ENCODE measurements at regions not wholly inside any gene's neighbourhood (a gene's known extent, or its start where the extent isn't known, plus 50 kb on each side); places are given as distances from the start of the nearest gene placed in this dataset.
A peak's percentile ranks its signal among the peaks of the same experiment; 100 is the strongest.
"Not testable (repeated sequence)": the region's sequence is repeated elsewhere in the genome, so short reads cannot be mapped to it uniquely, and the experiment has no call there.

DNA sequence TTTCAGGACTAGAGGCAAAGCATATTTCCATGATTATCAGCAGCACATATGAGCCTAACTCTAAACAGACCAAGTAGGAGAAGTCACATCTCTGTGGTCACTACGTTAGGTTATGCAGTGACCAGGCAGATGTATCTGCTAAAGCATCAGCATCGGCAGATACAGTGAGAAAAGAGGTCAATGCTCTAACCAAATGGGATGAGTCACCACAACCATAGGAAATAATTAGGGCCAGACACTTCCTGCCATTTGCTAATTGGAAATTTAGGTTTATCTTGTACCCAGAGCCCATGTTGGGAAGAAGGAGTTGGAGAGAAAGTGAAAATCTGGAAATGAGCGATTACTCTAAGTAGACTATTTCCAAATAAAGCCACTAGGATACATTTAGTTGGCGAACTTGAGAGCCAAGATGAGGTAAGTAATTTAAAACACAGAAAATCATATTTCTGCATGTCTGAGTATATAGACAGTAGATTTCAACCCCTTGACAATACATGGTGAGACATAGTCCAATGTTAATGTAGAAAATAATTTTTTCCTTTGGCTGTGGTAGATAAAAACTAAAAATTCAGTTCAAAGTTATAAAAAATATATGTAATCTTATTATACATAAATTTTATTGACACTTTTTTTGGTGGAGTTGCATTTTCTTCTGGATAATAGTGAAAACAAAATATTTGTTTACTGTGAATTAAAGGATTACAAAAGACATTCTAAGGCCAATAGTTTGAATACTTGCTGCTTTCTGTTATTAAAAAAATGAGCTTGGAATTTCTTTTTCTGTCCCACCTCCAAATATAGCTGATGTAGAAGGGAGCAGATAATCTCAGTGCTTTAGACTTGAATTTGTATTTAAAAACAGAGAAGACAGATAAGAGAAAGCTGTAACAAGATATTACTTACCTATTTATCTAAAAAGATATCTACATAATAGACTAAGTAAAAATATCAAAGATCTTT lies 104.4 kb upstream of the CSNK1A1L start:
- no peak for DNase-seq

DNA sequence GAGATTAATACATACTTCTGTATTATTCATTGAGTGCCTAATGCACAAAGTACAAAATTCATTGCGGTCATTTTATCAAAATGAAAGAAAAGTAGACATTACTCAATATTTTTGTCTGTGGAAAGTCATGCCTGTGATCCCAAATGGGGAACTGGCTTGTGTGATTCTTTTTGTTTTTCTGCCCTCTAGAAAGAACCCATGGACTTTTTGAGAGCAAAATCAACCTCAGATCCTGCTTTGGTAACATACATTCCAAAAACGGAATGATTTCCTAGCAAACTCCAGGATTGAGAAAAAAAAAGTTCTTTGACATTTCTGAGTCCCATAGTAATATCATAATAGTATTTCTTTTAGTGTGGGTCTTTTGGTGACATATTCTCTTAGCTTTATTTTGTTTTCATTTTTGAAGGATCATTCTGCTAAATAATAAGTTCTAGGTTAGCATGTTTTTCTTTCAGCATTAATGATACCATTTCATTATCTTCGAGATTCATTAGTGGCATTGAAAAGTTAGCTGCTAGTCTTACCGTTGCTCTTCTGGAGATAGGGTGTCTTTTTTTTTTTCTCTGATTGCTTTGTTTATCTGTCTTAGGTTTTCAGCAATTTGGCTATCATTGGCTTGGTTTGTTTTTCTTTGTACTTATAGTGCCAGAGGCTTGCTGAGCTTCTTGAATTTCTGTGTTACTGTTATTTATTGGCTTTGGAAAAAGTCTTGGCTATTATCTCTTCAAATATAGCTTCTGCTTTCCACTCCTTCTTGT lies 102.4 kb upstream of the CSNK1A1L start:
- no peak for DNase-seq

DNA sequence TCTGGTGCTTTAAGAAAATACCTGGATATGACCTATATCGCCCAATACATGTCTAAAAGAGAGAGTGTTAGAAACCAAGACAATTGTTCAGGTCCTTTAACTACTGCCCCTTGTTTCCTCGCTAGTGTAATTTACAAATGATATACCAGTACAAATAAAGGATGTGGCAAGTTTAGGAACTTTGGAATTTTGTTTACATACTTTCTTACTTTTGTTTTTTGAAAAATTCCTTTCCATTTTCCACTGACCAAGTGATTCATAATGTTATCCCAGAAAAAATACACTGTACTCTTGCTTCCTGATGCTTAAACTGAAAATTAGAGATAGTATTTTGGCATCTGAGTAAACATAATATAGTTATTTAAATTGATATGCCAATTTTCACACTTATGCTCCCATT lies 96.8 kb upstream of the CSNK1A1L start:
- no peak for DNase-seq

DNA sequence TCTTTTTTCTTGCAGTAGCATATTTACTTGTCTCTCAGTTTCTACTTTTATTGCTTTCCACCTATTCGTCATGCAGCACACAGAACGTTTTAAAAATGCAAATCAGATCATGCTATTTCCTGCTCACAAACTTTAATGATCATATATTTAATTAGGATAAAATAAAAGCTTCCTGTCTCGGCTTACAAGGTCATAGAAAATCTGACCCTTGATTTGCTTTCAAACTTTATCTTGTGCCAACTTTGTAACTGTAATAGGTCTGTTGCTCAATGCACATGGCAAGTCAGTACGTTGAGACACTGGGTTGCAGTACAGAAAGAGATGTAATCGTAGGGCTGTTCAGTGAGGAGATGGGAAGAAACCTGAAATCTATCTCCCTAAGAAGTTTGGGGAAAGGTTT lies 95.6 kb upstream of the CSNK1A1L start:
- DNase-seq, result no peak

DNA sequence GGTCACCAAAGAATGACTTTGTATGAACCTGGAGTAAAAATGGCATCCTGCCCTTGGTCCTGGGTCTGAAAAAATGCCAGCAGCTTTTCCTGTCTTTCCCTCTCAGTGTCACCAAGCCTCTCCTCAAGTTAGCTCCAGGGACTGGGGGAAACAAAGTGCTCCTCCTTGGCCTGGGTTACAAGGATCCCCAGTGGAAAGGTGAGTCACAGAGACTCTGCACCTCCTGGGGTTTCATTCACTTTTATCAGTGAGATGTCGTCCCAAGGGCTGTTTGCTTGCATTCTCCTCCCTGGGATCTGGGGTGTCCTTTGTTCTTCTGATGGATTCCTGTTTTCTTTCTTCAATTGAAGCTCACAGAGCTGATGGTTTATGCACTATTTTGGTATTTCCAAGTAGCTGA lies 93.2 kb upstream of the CSNK1A1L start:
- DNase-seq, result no peak

DNA sequence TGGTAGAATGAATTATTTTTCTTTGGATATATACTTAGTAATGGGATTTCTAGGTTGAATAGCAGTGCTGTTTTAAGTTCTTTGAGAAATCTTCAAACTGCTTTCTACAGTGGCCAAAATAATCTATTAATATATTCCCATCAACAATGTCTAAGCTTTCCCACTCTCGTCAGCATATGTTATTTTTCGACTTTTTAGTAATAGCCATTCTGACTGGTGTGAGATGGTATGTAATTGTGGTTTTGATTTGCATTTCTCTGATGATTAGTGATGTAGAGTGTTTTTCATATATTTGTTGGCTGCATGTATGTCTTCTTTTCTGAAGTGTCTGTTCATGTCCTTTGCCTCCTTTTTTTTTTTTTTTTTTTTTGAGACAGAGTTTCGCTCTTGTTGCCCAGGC lies 90.2 kb upstream of the CSNK1A1L start:
- DNase-seq, result no peak

DNA sequence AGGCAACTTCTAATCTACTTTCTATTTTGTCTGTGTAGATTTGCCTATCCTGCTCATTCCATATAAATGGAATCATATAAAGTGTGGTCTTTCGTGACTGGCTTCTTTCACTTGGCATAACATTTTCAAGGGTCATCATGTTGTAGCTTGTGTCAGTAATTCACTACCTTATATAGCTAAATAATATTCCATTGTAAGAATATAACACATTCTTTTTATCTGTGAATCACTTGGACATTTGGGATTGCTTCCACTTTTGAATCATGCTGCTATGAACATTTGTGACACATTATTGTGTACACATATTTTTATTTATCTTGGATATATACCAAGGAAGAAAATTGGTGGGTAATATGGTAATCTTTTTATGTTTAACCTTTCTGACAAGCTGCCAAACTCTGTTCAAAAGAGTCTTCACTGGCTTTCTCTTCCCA lies 89.0 kb upstream of the CSNK1A1L start:
- DNase-seq, result peak; percentile 94

DNA sequence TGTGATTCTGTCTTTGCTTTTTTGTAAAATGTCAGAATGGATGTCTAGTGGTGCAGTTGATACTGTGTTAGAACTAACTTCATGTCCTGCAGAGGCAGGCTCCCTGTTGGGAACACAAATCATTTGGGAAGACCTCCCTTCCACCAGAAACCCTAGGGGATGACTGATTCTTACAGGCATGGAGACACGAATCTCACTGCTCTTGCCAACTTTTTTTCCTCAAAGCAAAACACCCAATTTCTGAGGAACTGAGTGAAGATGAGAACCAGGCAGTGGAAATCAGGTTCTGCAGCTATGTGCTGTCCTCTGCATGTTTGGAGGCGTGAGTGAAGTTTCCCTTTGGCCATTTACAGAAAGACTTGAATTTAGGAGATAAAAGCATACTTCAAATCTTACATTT lies 87.5 kb upstream of the CSNK1A1L start:
- DNase-seq, result no peak

DNA sequence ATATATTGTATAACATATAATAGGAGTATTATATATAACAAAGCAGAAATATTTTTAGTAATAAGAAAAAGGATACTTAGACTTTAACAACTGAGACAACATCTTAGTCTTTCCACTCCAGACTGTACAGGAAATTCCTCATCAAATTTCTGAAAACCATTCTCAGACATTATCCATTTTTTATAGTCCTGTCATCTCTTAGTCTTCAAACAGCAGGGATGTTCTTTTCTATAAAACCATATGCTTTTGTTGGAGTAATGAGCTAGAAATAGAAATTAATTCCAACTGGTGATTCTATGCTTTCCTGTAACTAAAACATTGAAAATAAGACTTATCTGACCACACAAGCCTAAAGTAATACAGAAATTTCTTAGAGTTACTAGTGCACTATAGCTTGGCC lies 82.2 kb upstream of the CSNK1A1L start:
- DNase-seq, result no peak

DNA sequence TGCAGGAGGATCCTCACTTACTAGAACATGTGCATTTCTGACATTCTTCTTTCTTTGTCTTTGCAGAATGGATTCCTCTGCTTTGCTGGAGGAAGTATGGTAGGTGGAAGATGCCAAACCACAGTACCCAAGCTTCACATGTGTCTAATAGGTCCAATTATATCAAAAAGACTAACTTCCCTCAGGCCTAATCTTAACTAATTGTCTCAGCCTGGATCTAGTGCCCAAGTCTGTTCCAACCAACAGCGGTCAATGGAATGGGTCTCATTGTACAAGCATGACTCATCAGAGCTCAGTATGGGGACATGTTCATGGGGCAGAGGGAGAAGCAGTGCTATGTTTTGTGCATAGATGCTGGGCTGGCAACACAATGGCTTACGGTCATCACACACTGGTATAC lies 81.6 kb upstream of the CSNK1A1L start:
- no peak for DNase-seq

DNA sequence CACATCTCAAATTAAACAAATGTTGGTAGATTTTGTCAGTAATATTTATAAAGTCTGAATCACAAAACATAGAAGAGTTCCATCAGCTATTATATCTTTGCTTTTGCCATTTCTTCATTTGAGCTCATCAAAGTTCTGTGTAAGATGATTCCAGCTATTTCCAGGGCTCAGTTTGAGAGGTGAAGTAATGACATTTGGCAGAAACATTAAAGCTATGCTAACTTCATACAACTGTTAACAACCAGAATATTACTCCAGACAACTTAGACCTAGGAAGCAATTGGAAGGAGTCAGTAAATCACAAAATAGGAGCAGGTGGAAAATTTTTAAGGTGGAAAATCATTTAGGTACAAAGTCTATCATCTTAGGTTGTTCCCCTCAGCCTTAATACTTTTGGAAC lies 76.2 kb upstream of the CSNK1A1L start:
- no peak for DNase-seq

DNA sequence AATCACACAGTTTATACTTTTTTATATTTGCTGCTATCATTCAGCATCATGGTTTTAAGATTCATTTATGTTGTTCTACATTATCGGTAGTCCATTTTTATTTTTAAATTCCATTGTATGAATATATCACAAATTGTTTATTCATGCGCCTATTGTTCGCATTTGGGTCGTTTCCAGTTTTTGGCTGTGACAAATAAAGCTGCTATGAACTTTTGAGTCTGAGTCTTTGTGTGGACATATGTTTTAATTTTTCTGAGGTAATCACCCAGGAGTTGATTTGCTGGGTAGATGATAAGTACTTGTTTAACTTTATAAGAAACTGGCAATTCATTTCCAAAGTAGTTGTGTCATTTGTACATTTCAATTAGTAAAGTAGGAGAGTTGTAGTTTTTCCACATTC lies 74.2 kb upstream of the CSNK1A1L start:
- DNase-seq, result no peak

DNA sequence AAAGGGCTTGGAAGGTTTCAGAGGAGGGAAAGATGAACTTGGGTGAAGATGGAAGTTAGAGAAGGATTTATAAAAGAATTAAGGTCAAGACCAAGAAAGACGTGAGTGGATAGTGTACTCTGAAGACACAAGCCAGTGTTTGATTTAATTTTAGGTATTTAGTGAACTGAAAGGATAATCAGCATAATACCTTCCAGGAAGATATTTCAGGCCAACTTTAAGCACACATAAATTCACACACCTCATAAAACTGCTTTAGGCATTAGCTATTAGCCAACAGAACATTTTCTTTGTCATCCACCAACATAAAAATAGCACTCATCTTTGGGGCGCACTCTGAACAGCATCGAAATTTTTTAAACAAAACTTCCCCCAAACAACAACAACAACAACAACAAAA lies 71.7 kb upstream of the CSNK1A1L start:
- DNase-seq, result no peak

DNA sequence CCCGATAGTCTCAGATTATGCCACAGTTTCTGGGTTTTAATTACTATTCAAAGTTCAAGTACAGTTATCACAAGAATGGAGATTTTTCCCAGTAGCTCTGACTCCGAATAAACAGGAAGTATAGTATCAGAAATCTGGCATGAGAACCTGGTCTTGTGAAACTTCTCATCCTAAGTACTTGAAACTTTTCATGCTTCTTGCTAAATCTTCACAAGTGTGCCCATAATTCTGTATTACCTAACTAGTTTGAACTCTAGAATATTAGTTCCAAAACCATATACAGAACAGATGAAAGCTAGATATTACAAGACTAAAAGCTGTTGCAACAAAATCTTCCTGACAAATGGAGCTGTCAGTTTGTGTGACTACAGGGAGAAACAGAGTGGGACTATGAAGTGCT lies 70.5 kb upstream of the CSNK1A1L start:
- no peak for DNase-seq

DNA sequence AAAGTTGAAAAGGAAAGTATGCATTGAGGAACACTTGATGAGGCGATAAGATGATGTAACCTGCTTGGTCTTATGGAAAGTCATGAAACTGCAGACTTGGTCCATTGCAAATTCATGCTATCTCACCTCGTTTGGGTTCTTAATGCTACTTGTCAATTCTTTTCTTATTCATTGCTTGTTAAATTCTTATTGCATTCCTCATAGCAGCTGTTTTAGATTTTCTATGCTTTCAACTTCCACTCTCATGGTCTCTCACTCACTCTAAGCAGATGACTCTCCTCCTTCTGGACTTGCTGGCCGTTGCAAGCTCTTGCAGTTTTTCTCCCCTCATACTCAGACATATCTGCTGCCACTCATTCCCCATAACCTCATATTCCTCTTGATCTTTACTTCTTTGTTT lies 67.8 kb upstream of the CSNK1A1L start:
- no peak for DNase-seq

DNA sequence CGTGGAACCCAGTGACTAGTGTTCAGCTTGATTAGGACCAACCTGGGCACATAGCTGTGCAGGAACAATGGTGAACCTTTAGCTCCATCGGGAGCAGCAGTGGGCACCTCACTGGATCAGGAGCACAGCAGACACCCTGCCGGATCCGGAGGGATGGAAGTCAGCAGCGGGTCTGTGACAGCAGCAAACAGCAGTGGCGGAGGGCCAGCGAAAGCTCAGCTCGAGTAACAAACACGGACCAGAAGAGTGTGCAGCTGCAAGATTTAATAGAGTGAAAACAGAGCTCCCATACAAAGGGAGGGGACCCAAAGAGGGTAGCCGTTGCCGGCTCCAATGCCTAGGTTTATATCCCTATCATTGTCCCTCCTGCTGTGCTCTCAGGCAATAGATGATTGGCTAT lies 66.8 kb upstream of the CSNK1A1L start:
- not testable (repeated sequence) for DNase-seq

DNA sequence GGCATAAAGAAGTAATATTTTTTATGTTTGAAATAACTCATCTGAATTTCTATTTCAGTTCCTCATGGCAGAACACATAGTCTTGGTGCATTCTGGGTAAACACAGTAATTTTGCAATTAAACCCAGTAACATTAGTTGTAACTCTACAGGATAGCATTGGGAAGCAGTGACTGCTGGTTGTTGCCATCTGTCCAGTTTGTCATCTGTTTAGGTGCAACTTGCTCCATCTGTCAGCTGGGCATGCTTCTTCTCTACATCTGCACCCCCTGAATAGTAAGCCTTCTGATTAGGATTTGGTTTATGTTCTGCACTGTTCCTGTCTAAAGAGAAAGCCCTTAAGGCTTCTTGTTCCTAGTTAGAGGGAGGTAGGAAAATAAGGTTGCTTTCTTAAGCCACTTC lies 63.5 kb upstream of the CSNK1A1L start:
- DNase-seq, result no peak

DNA sequence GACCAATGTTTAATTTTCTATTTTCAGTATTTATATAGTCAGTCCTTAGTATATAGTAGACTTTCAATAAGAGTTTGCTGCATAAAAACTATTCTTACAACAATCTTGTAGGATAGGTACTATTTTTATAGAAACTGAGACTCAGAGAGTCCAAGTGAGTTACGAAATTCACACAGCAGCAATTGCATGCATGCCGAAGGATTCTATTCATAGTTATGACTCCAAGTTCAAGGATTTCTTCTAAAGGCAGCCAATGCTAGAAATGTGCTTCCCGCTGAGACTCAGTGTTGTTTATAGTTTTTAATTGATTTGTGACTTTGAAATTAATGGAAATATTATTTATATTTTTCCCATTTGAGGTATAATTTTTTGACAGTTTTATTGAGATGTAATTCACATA lies 62.7 kb upstream of the CSNK1A1L start:
- no peak for DNase-seq

DNA sequence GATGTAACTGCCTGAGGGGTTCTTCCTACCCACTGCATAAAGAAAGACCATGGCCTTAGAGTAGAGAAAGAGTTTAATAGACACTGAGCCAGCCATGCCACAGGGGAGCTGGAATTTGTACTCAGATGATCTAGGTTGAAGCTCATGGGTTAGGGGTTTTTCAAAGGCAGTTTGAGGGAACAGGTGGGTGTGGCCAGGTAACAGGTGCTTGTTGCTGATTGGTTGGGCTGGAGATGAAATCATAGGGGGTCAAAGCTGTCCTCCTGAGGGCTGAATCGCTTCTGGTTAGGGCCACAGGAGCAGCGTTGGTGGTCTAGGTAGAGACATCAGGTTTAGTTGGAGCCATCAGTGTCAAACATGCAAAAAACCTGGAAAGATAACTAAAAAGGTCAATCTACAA lies 59.2 kb upstream of the CSNK1A1L start:
- DNase-seq, result no peak

DNA sequence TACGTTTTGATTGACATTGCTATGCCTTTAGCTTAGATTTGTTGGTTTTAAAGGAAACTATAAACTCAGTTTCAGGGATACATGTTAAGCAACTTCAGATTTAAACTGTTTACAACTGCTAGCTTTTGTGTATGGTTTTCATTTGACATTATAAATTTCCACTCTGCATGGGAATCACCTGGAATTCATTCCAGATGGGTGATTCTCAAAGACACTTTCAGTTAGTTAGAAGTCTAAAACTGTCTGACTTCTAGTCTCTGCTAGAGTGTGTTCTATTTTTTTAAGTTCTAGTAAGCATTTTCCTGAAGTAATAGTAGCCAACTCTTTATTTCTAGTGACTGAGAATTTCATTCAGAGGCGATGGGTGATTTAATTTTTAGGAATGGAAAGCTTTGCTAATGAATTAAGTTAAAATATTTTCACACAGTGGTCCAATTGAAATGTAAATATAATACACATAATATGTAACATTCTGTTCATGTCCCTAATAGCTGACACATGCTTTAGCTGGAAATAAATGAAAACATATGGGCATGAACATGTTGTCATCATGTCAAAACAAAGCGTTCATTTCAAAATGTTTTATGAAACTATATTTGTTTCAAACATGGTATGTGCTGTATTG lies 58.3 kb upstream of the CSNK1A1L start:
- DNase-seq, result no peak

DNA sequence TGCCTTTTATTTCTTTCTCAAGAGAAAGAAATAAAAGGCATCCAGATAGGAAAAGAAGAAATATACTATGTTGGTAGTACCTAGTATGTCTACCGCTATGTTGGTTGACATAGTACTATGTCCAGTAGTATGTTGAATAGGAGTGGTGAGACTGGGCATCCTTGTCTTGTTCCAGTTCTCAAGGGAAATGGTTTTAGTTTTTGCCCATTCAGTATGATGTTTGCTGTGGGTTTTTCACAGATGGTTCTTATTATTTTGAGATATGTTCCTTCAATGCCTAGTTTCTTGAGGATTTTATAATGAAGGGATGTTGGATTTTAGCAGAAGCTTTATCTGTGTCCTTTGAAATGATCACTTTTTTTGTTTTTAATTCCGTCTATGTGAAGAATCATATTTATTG lies 53.0 kb upstream of the CSNK1A1L start:
- DNase-seq, result no peak

DNA sequence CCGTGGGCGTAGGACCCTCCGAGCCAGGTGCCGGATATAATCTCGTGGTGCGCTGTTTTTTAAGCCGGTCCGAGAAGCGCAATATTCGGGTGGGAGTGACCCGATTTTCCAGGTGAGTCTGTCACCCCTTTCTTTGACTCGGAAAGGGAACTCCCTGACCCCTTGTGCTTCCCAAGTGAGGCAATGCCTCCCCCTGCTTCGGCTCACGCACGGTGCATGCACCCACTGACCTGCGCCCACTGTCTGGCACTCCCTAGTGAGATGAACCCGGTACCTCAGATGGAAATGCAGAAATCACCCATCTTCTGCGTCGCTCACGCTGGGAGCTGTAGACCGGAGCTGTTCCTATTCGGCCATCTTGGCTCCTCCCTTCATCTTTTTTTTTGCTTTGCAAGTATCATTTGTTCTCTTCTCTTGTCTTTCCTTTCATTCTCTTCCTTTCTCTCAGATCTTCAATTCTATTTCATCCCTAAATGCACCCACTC lies 50.2 kb upstream of the CSNK1A1L start:
- DNase-seq, result peak; percentile 32

All from COR-L47 (cell line).